Cardiac fibroblast (primary cell): ENCODE measurements at regions not wholly inside any gene's neighbourhood (a gene's known extent, or its start where the extent isn't known, plus 50 kb on each side); places are given as distances from the start of the nearest gene placed in this dataset.

ENCODE experiments used
- DNase-seq, 2 donors: peaks; one replicate each; pipeline versions ENCODE4 v3.0.0 to v3.0.0-alpha.2; 2010; ENCODE audit warnings: low read depth in 2 of 2
- H3K4me3 ChIP-seq, 2 donors: replicated peaks in 1 of 2; 1 replicate in 1 of 2; 2 replicates in 1 of 2; pipeline ENCODE4 v1.5.1; 2011; ENCODE audit warnings: low read depth in 2 of 2, low read length in 2 of 2, mild to moderate bottlenecking in 2 of 2, moderate library complexity in 1 of 2
- CTCF ChIP-seq: IDR thresholded peaks from one replicate; pipeline ENCODE4 v1.5.1; 2011; ENCODE audit warnings: low read depth, mild to moderate bottlenecking, low read length, inconsistent platforms

GRCh38 chr1:80925130-80925805 is 875.5 kb upstream of the ADGRL2 start:
- TF ChIP-seq CTCF = no peak
- no peak for DNase-seq
- H3K4me3 ChIP-seq = no peak overlapping the region

- TF ChIP-seq CTCF = no peak
- H3K4me3 ChIP-seq = no peak overlapping the region
- no peak for DNase-seq
Measured at GRCh38 chr1:80924290-80924689, 876.4 kb upstream of the ADGRL2 start.

GRCh38 chr1:80922906-80923305 is 877.8 kb upstream of the ADGRL2 start:
- no peak for TF ChIP-seq CTCF
- no peak for DNase-seq
- H3K4me3 ChIP-seq = no peak overlapping the region

- H3K4me3 ChIP-seq = no peak overlapping the region
- TF ChIP-seq CTCF = no peak
- no peak for DNase-seq
Measured at GRCh38 chr1:80919426-80919825, 881.3 kb upstream of the ADGRL2 start.

GRCh38 chr1:80918380-80918779 is 882.4 kb upstream of the ADGRL2 start:
- no peak overlapping the region for H3K4me3 ChIP-seq
- no peak for DNase-seq
- TF ChIP-seq CTCF = no peak

- no peak overlapping the region for H3K4me3 ChIP-seq
- no peak for TF ChIP-seq CTCF
- no peak for DNase-seq
Measured at GRCh38 chr1:80917826-80918225, 882.9 kb upstream of the ADGRL2 start.

- no peak overlapping the region for H3K4me3 ChIP-seq
- DNase-seq = no peak
- no peak for TF ChIP-seq CTCF
Measured at GRCh38 chr1:80917225-80917624, 883.5 kb upstream of the ADGRL2 start.
